Breast epithelium (tissue), 3 donors: ENCODE measurements at regions not wholly inside any gene's neighbourhood (a gene's known extent, or its start where the extent isn't known, plus 50 kb on each side); places are given as distances from the start of the nearest gene placed in this dataset.

ENCODE experiments used
- POLR2A ChIP-seq: fragments of 450-650 bp; IDR thresholded peaks from one replicate; pipeline ENCODE4 v1.6.1; 2016; ENCODE audit warnings: antibody characterized with exemption, mild to moderate bottlenecking, moderate library complexity
- TF ChIP-seq, protein P1 (sequence below), 3 donors: fragments of 450-650 bp; IDR thresholded peaks; one replicate each; pipeline ENCODE4 v1.5.1; 2016 to 2017; ENCODE audit warnings: antibody characterized with exemption in 3 of 3, mild to moderate bottlenecking in 3 of 3, moderate library complexity in 3 of 3

- TF ChIP-seq, protein P1, sequence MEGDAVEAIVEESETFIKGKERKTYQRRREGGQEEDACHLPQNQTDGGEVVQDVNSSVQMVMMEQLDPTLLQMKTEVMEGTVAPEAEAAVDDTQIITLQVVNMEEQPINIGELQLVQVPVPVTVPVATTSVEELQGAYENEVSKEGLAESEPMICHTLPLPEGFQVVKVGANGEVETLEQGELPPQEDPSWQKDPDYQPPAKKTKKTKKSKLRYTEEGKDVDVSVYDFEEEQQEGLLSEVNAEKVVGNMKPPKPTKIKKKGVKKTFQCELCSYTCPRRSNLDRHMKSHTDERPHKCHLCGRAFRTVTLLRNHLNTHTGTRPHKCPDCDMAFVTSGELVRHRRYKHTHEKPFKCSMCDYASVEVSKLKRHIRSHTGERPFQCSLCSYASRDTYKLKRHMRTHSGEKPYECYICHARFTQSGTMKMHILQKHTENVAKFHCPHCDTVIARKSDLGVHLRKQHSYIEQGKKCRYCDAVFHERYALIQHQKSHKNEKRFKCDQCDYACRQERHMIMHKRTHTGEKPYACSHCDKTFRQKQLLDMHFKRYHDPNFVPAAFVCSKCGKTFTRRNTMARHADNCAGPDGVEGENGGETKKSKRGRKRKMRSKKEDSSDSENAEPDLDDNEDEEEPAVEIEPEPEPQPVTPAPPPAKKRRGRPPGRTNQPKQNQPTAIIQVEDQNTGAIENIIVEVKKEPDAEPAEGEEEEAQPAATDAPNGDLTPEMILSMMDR (IDR thresholded peaks at IDR 0.05) = no peak
- TF ChIP-seq POLR2A = no peak
Measured at GRCh38 chrX:63258144-63258543, 93.0 kb downstream of the SPIN4 start.
